ENCODE measurements at regions not wholly inside any gene's neighbourhood (a gene's known extent, or its start where the extent isn't known, plus 50 kb on each side); places are given as distances from the start of the nearest gene placed in this dataset.

DNA sequence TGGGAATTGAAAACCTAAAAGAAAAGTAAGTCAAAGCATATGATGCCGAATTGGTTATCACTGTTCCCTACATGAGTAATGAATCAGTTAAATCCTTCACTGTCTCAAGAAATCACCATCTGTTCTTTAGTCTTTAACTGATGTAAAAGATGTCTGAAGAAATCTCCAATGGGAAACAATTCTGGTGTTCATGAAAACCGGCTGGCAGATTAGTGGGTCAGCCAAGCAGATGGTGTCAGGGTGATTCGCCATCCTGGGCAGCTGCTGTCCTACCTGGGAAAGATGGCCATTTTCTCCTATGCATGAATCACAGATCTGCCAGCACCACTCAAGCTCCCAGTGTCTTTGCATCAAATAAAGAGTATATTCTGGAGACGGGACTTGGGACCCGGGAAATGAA lies 925.2 kb upstream of the GHITM start:
- Histone ChIP-seq H3K79me2 (ENCODE audit: insufficient read depth, low read length) (no peaks in the 10 kb centered on the region), H4K20me1 (ENCODE audit: insufficient read depth) (no peaks in the 10 kb centered on the region), H3K36me3 (ENCODE audit: control insufficient read depth in 1 of 2, insufficient read depth in 2 of 2, low read length in 2 of 2) (no peaks in the 10 kb centered on the region), H3K27ac (ENCODE audit: low read depth, low read length) (no peak overlapping the region), H3K9me3 (ENCODE audit: control insufficient read depth in 1 of 2, insufficient read depth in 1 of 2, low read depth in 1 of 2, low read length in 2 of 2) (peaks cover 3 to 9% of the 10 kb centered on the region in 2 experiments; a peak in 2 of 4 replicates), H3K9me2 (ENCODE audit: insufficient read depth) (no peaks in the 10 kb centered on the region), H3K27me3 (ENCODE audit: insufficient read depth, low read length) (no peaks in the 10 kb centered on the region), H3K4me1 (ENCODE audit: control insufficient read depth in 1 of 2, insufficient read depth in 2 of 2, low read length in 2 of 2) (no peaks in the 10 kb centered on the region), H2AFZ (ENCODE audit: low read depth, low read length, poor library complexity, severe bottlenecking) (no peak overlapping the region), H3K4me3 (replicated peaks in 1 of 2; ENCODE audit: low read depth in 1 of 2, low read length in 2 of 2) (no peak overlapping the region), H3K9ac (ENCODE audit: low read length) (no peak overlapping the region), H3K4me2 (ENCODE audit: low read length) (no peak overlapping the region)
- no TSS peak for BruUV-seq (replicated peaks)
- CTCF ChIA-PET, result no interaction called here
- RAD21 ChIA-PET (ENCODE audit: low non-redundant PET in 1 of 2, low total read pairs in 2 of 2, uncharacterized antibody in 2 of 2, unreplicated experiment in 2 of 2), result no interaction called here
- POLR2A ChIA-PET, result no interaction called here
- DNase-seq (ENCODE audit: low read depth, low spot score) (no peak), ATAC-seq (no peak)
- intact Hi-C loops (cut with micrococcal nuclease), result no loop called here
- no peak for TF ChIP-seq ZFX (IDR thresholded peaks at IDR 0.05)
- TF ChIP-seq SIN3A (IDR thresholded peaks at IDR 0.05; ENCODE audit: low read depth), result no peak
- TF ChIP-seq SP1 (IDR thresholded peaks at IDR 0.05; ENCODE audit: low read depth), result no peak
- TF ChIP-seq, protein P1, sequence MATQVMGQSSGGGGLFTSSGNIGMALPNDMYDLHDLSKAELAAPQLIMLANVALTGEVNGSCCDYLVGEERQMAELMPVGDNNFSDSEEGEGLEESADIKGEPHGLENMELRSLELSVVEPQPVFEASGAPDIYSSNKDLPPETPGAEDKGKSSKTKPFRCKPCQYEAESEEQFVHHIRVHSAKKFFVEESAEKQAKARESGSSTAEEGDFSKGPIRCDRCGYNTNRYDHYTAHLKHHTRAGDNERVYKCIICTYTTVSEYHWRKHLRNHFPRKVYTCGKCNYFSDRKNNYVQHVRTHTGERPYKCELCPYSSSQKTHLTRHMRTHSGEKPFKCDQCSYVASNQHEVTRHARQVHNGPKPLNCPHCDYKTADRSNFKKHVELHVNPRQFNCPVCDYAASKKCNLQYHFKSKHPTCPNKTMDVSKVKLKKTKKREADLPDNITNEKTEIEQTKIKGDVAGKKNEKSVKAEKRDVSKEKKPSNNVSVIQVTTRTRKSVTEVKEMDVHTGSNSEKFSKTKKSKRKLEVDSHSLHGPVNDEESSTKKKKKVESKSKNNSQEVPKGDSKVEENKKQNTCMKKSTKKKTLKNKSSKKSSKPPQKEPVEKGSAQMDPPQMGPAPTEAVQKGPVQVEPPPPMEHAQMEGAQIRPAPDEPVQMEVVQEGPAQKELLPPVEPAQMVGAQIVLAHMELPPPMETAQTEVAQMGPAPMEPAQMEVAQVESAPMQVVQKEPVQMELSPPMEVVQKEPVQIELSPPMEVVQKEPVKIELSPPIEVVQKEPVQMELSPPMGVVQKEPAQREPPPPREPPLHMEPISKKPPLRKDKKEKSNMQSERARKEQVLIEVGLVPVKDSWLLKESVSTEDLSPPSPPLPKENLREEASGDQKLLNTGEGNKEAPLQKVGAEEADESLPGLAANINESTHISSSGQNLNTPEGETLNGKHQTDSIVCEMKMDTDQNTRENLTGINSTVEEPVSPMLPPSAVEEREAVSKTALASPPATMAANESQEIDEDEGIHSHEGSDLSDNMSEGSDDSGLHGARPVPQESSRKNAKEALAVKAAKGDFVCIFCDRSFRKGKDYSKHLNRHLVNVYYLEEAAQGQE (IDR thresholded peaks at IDR 0.05; ENCODE audit: low read depth), result no peak
- TF ChIP-seq YY1 (IDR thresholded peaks at IDR 0.05; ENCODE audit: extremely low read depth, insufficient replicate concordance, low read depth, low read length), result no peak
- no peak for TF ChIP-seq ATF3 (IDR thresholded peaks at IDR 0.05)
- TF ChIP-seq CEBPB (IDR thresholded peaks at IDR 0.05; ENCODE audit: low read depth), result no peak
- TF ChIP-seq, protein P2, sequence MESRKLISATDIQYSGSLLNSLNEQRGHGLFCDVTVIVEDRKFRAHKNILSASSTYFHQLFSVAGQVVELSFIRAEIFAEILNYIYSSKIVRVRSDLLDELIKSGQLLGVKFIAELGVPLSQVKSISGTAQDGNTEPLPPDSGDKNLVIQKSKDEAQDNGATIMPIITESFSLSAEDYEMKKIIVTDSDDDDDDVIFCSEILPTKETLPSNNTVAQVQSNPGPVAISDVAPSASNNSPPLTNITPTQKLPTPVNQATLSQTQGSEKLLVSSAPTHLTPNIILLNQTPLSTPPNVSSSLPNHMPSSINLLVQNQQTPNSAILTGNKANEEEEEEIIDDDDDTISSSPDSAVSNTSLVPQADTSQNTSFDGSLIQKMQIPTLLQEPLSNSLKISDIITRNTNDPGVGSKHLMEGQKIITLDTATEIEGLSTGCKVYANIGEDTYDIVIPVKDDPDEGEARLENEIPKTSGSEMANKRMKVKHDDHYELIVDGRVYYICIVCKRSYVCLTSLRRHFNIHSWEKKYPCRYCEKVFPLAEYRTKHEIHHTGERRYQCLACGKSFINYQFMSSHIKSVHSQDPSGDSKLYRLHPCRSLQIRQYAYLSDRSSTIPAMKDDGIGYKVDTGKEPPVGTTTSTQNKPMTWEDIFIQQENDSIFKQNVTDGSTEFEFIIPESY (IDR thresholded peaks at IDR 0.05; ENCODE audit: extremely low read depth, insufficient replicate concordance, low read length), result no peak
- TF ChIP-seq EGR1 (IDR thresholded peaks at IDR 0.05; ENCODE audit: low read depth), result no peak
- no peak for TF ChIP-seq FOSL1 (IDR thresholded peaks at IDR 0.05; ENCODE audit: low read depth)
- no peak for TF ChIP-seq ELF1 (IDR thresholded peaks at IDR 0.05; ENCODE audit: borderline replicate concordance, low read depth)
- no peak for TF ChIP-seq CBX3 (IDR thresholded peaks at IDR 0.05; ENCODE audit: low read depth)
- no peak for TF ChIP-seq SRF (IDR thresholded peaks at IDR 0.05; ENCODE audit: low read depth)

Data from HCT116 (cell line).